ENCODE measurements at regions not wholly inside any gene's neighbourhood (a gene's known extent, or its start where the extent isn't known, plus 50 kb on each side); places are given as distances from the start of the nearest gene placed in this dataset.

- TF ChIP-seq TAF1 (IDR thresholded peaks at IDR 0.05; ENCODE audit: low read depth) (no peak), RAD21 (IDR thresholded peaks at IDR 0.05; ENCODE audit: low read depth) (no peak), EP300 (IDR thresholded peaks at IDR 0.05; ENCODE audit: borderline replicate concordance) (no peak), TEAD4 (IDR thresholded peaks at IDR 0.05) (no peak), EGR1 (IDR thresholded peaks at IDR 0.05) (no peak), TCF12 (IDR thresholded peaks at IDR 0.05; ENCODE audit: low read depth) (no peak), ZBTB7A (IDR thresholded peaks at IDR 0.05; ENCODE audit: low read depth) (no peak), CREB1 (IDR thresholded peaks at IDR 0.05; ENCODE audit: low read depth) (no peak), YY1 (IDR thresholded peaks at IDR 0.05; ENCODE audit: low read depth) (no peak)
- TF ChIP-seq, protein P1, sequence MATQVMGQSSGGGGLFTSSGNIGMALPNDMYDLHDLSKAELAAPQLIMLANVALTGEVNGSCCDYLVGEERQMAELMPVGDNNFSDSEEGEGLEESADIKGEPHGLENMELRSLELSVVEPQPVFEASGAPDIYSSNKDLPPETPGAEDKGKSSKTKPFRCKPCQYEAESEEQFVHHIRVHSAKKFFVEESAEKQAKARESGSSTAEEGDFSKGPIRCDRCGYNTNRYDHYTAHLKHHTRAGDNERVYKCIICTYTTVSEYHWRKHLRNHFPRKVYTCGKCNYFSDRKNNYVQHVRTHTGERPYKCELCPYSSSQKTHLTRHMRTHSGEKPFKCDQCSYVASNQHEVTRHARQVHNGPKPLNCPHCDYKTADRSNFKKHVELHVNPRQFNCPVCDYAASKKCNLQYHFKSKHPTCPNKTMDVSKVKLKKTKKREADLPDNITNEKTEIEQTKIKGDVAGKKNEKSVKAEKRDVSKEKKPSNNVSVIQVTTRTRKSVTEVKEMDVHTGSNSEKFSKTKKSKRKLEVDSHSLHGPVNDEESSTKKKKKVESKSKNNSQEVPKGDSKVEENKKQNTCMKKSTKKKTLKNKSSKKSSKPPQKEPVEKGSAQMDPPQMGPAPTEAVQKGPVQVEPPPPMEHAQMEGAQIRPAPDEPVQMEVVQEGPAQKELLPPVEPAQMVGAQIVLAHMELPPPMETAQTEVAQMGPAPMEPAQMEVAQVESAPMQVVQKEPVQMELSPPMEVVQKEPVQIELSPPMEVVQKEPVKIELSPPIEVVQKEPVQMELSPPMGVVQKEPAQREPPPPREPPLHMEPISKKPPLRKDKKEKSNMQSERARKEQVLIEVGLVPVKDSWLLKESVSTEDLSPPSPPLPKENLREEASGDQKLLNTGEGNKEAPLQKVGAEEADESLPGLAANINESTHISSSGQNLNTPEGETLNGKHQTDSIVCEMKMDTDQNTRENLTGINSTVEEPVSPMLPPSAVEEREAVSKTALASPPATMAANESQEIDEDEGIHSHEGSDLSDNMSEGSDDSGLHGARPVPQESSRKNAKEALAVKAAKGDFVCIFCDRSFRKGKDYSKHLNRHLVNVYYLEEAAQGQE (IDR thresholded peaks at IDR 0.05; ENCODE audit: low read depth): no peak
- TF ChIP-seq, protein P2, sequence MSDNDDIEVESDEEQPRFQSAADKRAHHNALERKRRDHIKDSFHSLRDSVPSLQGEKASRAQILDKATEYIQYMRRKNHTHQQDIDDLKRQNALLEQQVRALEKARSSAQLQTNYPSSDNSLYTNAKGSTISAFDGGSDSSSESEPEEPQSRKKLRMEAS (IDR thresholded peaks at IDR 0.05): no peak
- TF ChIP-seq, protein P3, sequence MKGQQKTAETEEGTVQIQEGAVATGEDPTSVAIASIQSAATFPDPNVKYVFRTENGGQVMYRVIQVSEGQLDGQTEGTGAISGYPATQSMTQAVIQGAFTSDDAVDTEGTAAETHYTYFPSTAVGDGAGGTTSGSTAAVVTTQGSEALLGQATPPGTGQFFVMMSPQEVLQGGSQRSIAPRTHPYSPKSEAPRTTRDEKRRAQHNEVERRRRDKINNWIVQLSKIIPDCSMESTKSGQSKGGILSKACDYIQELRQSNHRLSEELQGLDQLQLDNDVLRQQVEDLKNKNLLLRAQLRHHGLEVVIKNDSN (IDR thresholded peaks at IDR 0.05): no peak
Measured at GRCh38 chr6:15864038-15864707, 201.3 kb upstream of the DTNBP1 start.
